ENCODE measurements at regions not wholly inside any gene's neighbourhood (a gene's known extent, or its start where the extent isn't known, plus 50 kb on each side); places are given as distances from the start of the nearest gene placed in this dataset.
"Not testable (repeated sequence)": the region's sequence is repeated elsewhere in the genome, so short reads cannot be mapped to it uniquely, and the experiment has no call there.

GRCh38 chr5:122612901-122613300, 162.0 kb upstream of the SNX2 start:
- H3K4me3 Mint-ChIP-seq: no peak overlapping the region
- DNase-seq: no peak
- no peak overlapping the region for H3K27ac Mint-ChIP-seq
- H3K4me1 Mint-ChIP-seq: no peaks in the 10 kb centered on the region
- H3K27me3 Mint-ChIP-seq: no peaks in the 10 kb centered on the region
- H3K9me3 Mint-ChIP-seq: no peaks in the 10 kb centered on the region
- H3K36me3 Mint-ChIP-seq (ENCODE audit: low read depth): no peaks in the 10 kb centered on the region
- intact Hi-C loops (cut with micrococcal nuclease): no loop called here

- Mint-ChIP-seq H3K4me1 (no peaks in the 10 kb centered on the region), H3K27ac (no peak overlapping the region), H3K27me3 (no peaks in the 10 kb centered on the region), H3K36me3 (ENCODE audit: low read depth) (no peaks in the 10 kb centered on the region), H3K9me3 (no peaks in the 10 kb centered on the region), H3K4me3 (no peak overlapping the region)
- DNase-seq: no peak
- intact Hi-C loops (cut with micrococcal nuclease): no loop called here
Measured at GRCh38 chr5:122615146-122615545, 159.7 kb upstream of the SNX2 start.

- intact Hi-C loops (cut with micrococcal nuclease): no loop called here
- H3K4me3 Mint-ChIP-seq: no peak overlapping the region
- H3K9me3 Mint-ChIP-seq: no peaks in the 10 kb centered on the region
- no peak overlapping the region for H3K27ac Mint-ChIP-seq
- no peaks in the 10 kb centered on the region for H3K4me1 Mint-ChIP-seq
- H3K27me3 Mint-ChIP-seq: no peaks in the 10 kb centered on the region
- no peak for DNase-seq
- H3K36me3 Mint-ChIP-seq (ENCODE audit: low read depth): no peaks in the 10 kb centered on the region
Measured at GRCh38 chr5:122615832-122616231, 159.0 kb upstream of the SNX2 start.

GRCh38 chr5:122618046-122618445, 156.8 kb upstream of the SNX2 start:
- H3K27ac Mint-ChIP-seq; H3K36me3 Mint-ChIP-seq (ENCODE audit: low read depth); H3K9me3 Mint-ChIP-seq; H3K4me3 Mint-ChIP-seq; intact Hi-C loops (cut with micrococcal nuclease); DNase-seq; H3K4me1 Mint-ChIP-seq; H3K27me3 Mint-ChIP-seq: not testable (repeated sequence)

- H3K36me3 Mint-ChIP-seq (ENCODE audit: low read depth); H3K9me3 Mint-ChIP-seq; H3K4me3 Mint-ChIP-seq; H3K27me3 Mint-ChIP-seq; H3K27ac Mint-ChIP-seq; intact Hi-C loops (cut with micrococcal nuclease); H3K4me1 Mint-ChIP-seq; DNase-seq: not testable (repeated sequence)
Measured at GRCh38 chr5:122620768-122621167, 154.1 kb upstream of the SNX2 start.

GRCh38 chr5:122628714-122629113, 146.2 kb upstream of the SNX2 start:
- DNase-seq; H3K4me3 Mint-ChIP-seq; H3K36me3 Mint-ChIP-seq (ENCODE audit: low read depth); H3K27ac Mint-ChIP-seq; H3K4me1 Mint-ChIP-seq; intact Hi-C loops (cut with micrococcal nuclease); H3K9me3 Mint-ChIP-seq; H3K27me3 Mint-ChIP-seq: not testable (repeated sequence)

- intact Hi-C loops (cut with micrococcal nuclease): no loop called here
- Mint-ChIP-seq H3K4me1 (no peaks in the 10 kb centered on the region), H3K36me3 (ENCODE audit: low read depth) (no peaks in the 10 kb centered on the region)
Measured at GRCh38 chr5:122629121-122629677, 145.7 kb upstream of the SNX2 start.

GRCh38 chr5:122638581-122638980, 136.3 kb upstream of the SNX2 start:
- Mint-ChIP-seq H3K27ac (no peak overlapping the region), H3K36me3 (ENCODE audit: low read depth) (no peaks in the 10 kb centered on the region), H3K4me1 (no peaks in the 10 kb centered on the region), H3K27me3 (no peaks in the 10 kb centered on the region), H3K4me3 (no peak overlapping the region), H3K9me3 (peaks cover 5% of the 10 kb centered on the region)
- intact Hi-C loops (cut with micrococcal nuclease): no loop called here
- DNase-seq: no peak

More at GRCh38 chr5:122629121-122629677, 145.7 kb upstream of the SNX2 start:
- H3K27me3 Mint-ChIP-seq: no peaks in the 10 kb centered on the region
- no peak overlapping the region for H3K4me3 Mint-ChIP-seq
- DNase-seq: no peak
- peaks cover 7% of the 10 kb centered on the region for H3K9me3 Mint-ChIP-seq
- H3K27ac Mint-ChIP-seq: no peak overlapping the region

- no peaks in the 10 kb centered on the region for H3K4me1 Mint-ChIP-seq
- no peak overlapping the region for H3K4me3 Mint-ChIP-seq
- peaks cover under 1% of the 10 kb centered on the region for H3K9me3 Mint-ChIP-seq
- no peaks in the 10 kb centered on the region for H3K36me3 Mint-ChIP-seq (ENCODE audit: low read depth)
- H3K27me3 Mint-ChIP-seq: no peaks in the 10 kb centered on the region
- no peak for DNase-seq
- no peak overlapping the region for H3K27ac Mint-ChIP-seq
- intact Hi-C loops (cut with micrococcal nuclease): no loop called here
Measured at GRCh38 chr5:122639033-122639432, 135.8 kb upstream of the SNX2 start.

GRCh38 chr5:122639864-122640263, 135.0 kb upstream of the SNX2 start:
- no peaks in the 10 kb centered on the region for H3K27me3 Mint-ChIP-seq
- no peak for DNase-seq
- H3K4me1 Mint-ChIP-seq: no peaks in the 10 kb centered on the region
- intact Hi-C loops (cut with micrococcal nuclease): no loop called here
- no peaks in the 10 kb centered on the region for H3K9me3 Mint-ChIP-seq
- H3K27ac Mint-ChIP-seq: no peak overlapping the region
- H3K36me3 Mint-ChIP-seq (ENCODE audit: low read depth): no peaks in the 10 kb centered on the region
- H3K4me3 Mint-ChIP-seq: no peak overlapping the region

- intact Hi-C loops (cut with micrococcal nuclease): no loop called here
- no peaks in the 10 kb centered on the region for H3K36me3 Mint-ChIP-seq (ENCODE audit: low read depth)
- DNase-seq: no peak
Measured at GRCh38 chr5:122649080-122649479, 125.8 kb upstream of the SNX2 start.

GRCh38 chr5:122653087-122654017, 121.5 kb upstream of the SNX2 start:
- intact Hi-C loops (cut with micrococcal nuclease): no loop called here
- Mint-ChIP-seq H3K27me3 (peaks cover 3% of the 10 kb centered on the region), H3K27ac (no peak overlapping the region), H3K4me3 (no peak overlapping the region), H3K9me3 (no peaks in the 10 kb centered on the region), H3K4me1 (no peaks in the 10 kb centered on the region), H3K36me3 (ENCODE audit: low read depth) (no peaks in the 10 kb centered on the region)
- DNase-seq: no peak

More at GRCh38 chr5:122649080-122649479, 125.8 kb upstream of the SNX2 start:
- peaks cover 3% of the 10 kb centered on the region for H3K27me3 Mint-ChIP-seq
- H3K27ac Mint-ChIP-seq: no peak overlapping the region
- no peaks in the 10 kb centered on the region for H3K4me1 Mint-ChIP-seq
- no peaks in the 10 kb centered on the region for H3K9me3 Mint-ChIP-seq
- no peak overlapping the region for H3K4me3 Mint-ChIP-seq

- Mint-ChIP-seq H3K9me3 (no peaks in the 10 kb centered on the region), H3K4me3 (no peak overlapping the region), H3K27ac (no peak overlapping the region), H3K4me1 (no peaks in the 10 kb centered on the region), H3K27me3 (peaks cover 3% of the 10 kb centered on the region), H3K36me3 (ENCODE audit: low read depth) (no peaks in the 10 kb centered on the region)
- DNase-seq: no peak
- intact Hi-C loops (cut with micrococcal nuclease): no loop called here
Measured at GRCh38 chr5:122656160-122656559, 118.7 kb upstream of the SNX2 start.

- H3K36me3 Mint-ChIP-seq (ENCODE audit: low read depth): no peaks in the 10 kb centered on the region
Measured at GRCh38 chr5:122656577-122656976, 118.3 kb upstream of the SNX2 start.

More at GRCh38 chr5:122656577-122656976, 118.3 kb upstream of the SNX2 start:
- no peak for DNase-seq
- intact Hi-C loops (cut with micrococcal nuclease): no loop called here
- Mint-ChIP-seq H3K27ac (no peak overlapping the region), H3K4me1 (no peaks in the 10 kb centered on the region), H3K4me3 (no peak overlapping the region), H3K9me3 (no peaks in the 10 kb centered on the region), H3K27me3 (peaks cover 3% of the 10 kb centered on the region)

Data from activated CD4-positive, alpha-beta T cell treated with anti-CD3 and anti-CD28 coated beads, Interleukin-2, amount 10 ng/mL, durations not matched to agents 24 days and 14 days (primary cell).